ENCODE measurements at regions not wholly inside any gene's neighbourhood (a gene's known extent, or its start where the extent isn't known, plus 50 kb on each side); places are given as distances from the start of the nearest gene placed in this dataset.
"Not testable (repeated sequence)": the region's sequence is repeated elsewhere in the genome, so short reads cannot be mapped to it uniquely, and the experiment has no call there.

- no peak for DNase-seq
Measured at GRCh38 chr2:160584972-160585494, 91.4 kb upstream of the RBMS1 start.

DNA sequence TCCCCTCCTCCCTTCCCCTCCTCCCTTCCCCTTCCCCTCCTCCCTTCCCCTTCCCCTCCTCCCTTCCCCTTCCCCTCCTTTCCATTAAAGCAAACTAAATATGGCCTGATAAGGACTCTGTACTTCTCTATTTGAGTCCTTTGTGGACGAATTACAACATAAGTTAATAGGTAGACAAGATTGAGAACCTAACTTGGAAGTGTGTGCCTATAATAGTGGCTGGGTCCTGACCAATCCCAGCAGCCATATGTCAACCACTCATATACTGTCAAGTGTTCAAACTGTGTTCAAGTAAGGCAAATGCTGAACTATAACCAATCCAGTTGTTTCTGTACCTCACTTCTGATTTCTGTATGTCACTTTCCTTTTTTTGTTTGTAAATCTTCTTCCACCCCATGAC lies 97.1 kb upstream of the RBMS1 start:
- DNase-seq = no peak

GRCh38 chr2:160592401-160592800 lies 98.8 kb upstream of the RBMS1 start:
- DNase-seq = no peak

GRCh38 chr2:160592993-160593392 lies 99.4 kb upstream of the RBMS1 start:
- DNase-seq = no peak

DNA sequence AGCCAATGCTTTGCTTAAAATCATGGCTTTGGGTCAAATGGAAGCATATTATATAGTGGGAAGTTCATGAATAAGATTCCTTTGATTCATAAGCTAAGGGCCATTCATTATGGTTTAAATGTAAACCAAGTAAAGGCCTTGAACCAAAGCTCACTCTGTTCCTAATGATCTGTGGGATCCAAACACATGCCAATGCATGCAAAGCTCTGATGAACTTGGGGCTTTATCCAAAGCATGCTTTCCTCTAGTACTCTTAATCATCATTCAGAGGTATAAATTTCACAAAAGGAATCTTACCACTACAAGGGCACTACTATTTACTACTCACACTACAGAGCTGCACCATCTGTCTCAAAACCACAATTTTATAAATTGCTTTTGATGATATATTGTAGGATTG lies 102.8 kb upstream of the RBMS1 start:
- DNase-seq = no peak

GRCh38 chr2:160600437-160600836 lies 106.8 kb upstream of the RBMS1 start:
- not testable (repeated sequence) for DNase-seq

GRCh38 chr2:160602073-160602472 lies 108.5 kb upstream of the RBMS1 start:
- no peak for DNase-seq

GRCh38 chr2:160603771-160604510 lies 110.3 kb upstream of the RBMS1 start:
- no peak for DNase-seq

DNA sequence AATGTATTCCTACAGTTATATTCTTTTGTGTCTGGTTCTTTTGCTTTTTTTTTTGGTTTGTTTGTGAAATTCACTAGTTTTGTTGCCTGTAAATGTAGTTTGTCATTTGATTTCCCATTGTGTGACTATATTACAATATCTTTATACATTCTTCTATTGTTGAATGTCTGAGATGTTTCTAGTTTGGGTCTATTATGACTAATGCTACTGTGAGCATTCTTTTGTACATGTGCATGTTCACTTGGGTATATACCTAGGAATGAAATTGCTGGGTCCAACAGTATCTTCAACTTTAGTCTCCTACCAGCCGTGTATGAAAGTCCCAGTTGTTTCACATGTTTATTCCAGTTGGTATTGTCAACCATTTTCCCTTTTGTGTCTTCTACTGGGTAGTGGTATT lies 112.7 kb upstream of the RBMS1 start:
- no peak for DNase-seq

GRCh38 chr2:160608599-160608998 lies 115.0 kb upstream of the RBMS1 start:
- DNase-seq = no peak

- DNase-seq = no peak
Measured at GRCh38 chr2:160609346-160609745, 115.7 kb upstream of the RBMS1 start.

DNA sequence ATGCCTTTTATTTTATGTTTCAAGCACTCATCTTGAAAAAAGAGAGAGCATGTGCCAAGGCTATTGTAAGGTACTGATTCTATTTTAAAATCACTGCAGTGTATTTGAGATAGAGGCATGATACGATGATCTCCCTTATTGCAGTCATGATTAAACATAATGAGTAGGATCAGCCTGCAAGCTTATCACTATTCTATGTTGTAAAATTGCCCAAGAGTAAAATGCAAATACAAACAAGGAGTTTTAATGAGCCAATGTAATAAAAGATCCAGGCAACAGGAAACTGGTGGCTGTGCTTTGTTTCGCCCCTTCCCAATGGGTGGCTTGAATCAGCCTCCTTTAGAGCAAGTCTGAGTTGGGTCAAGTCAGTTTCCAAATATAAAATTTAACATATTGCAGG lies 116.4 kb upstream of the RBMS1 start:
- no peak for DNase-seq

- no peak for DNase-seq
Measured at GRCh38 chr2:160612266-160612856, 118.8 kb upstream of the RBMS1 start.

DNA sequence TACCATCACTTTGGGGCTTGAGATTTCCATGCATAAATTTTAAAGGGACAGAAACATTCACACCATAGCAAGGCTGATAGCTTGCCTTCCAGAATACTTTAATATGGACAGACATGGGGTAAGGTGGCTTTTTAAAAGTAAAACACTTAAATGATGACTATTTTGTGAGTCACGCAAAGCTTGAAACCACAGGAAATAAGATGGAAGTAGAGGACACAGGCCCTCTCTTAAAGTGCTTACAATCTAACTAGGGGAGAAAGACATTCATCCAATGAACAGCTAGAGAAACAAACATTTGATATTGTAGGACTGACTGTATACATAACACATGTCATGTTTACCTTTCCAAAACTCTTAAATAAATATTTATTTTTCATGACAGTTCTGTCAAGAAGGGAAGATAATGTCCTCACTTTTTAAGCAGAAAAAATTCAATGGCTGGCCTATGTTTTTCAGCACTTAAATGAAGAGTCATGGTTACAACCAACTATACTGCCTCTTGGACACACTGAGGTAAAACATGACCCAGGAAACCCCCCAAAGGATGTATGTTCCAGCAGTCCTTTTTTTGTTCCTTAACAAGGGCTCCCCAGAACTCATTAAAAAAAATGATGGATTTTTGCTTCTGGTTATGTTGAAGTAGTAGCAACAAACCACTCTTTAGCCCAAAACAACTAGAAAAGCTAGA lies 120.0 kb upstream of the RBMS1 start:
- no peak for DNase-seq

DNA sequence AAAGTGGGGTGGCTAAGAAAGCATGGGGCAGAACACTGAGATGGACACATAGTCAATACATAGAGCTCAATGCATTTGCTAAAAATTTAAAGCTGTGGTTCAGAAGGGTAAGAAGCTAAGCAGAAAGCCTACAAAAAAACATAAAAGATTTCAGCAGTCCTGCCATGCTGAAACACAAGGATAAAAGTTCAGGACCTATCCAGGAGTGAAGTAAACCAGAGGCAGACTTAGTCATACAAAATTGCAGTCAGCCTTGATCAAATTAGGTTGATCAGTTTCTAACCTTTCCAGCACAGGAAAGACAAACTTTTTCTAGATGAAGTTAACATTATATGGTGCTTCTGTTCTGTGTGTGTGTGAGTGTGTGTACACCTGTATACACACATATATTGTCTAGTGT lies 120.8 kb upstream of the RBMS1 start:
- no peak for DNase-seq

DNA sequence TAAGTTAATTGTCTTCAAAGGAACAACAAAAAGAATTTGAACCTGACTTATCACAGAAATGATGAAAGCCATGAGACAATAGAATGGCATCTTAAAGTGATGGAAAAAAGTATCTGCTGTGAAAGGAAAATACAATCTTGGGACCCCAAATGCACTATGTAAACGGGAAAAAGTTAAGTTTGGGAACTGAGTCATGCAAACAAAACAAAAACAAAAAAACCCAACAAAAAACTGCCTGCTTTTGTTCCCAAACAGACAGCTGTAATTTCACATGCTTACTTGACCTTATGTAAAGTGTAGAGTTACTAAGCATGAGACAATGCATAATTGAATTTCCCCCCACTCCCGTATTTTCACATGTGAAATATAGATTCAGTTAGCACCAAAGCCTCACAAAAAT lies 122.1 kb upstream of the RBMS1 start:
- no peak for DNase-seq

GRCh38 chr2:160616149-160616548 lies 122.5 kb upstream of the RBMS1 start:
- DNase-seq = no peak

DNA sequence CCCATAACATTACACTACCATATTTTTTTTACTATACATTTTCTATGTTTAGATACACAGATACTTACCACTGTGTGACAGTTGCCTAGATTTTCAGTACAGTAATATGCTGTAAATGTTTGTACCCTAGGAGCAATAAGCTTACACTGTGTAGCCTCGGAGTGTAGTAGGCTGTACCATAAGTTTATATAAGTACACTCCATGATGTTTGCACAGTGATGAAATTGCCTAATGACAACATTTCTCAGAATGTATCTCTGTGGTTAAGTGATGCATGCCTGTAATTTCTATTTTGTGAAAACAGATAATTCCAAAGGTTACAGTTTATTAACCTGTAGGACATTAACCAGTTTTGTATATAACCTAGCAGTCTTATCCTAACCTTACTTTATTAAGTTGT lies 128.1 kb upstream of the RBMS1 start:
- DNase-seq = no peak

DNA sequence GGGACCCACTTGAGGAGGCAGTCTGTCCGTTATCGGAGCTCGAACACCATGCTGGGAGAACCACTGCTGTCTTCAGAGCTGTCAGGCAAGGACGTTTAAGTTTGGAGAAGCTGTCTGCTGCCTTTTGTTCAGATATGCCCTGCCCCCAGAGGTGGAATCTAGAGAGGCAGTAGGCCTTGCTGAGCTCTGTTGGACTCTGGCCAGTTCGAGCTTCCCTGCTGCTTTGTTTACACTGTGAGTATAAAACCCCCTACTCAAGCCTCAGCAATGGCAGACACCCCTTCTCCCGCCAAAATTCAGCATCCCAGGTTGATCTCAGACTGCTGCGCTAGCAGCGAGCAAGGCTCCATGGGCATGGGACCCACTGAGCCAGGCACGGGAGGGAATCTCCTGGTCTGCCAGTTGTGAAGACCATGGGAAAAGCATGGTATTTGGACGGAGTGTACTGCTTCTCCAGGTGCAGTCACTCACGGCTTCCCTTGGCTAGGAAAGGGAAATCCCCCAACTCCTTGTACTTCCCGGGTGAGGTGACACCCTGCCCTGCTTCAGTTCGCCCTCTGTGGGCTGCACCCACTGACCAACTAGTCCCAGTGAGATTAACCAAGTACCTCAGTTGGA lies 134.5 kb upstream of the RBMS1 start:
- not testable (repeated sequence) for DNase-seq

GRCh38 chr2:160628811-160629210 lies 135.2 kb upstream of the RBMS1 start:
- no peak for DNase-seq

DNA sequence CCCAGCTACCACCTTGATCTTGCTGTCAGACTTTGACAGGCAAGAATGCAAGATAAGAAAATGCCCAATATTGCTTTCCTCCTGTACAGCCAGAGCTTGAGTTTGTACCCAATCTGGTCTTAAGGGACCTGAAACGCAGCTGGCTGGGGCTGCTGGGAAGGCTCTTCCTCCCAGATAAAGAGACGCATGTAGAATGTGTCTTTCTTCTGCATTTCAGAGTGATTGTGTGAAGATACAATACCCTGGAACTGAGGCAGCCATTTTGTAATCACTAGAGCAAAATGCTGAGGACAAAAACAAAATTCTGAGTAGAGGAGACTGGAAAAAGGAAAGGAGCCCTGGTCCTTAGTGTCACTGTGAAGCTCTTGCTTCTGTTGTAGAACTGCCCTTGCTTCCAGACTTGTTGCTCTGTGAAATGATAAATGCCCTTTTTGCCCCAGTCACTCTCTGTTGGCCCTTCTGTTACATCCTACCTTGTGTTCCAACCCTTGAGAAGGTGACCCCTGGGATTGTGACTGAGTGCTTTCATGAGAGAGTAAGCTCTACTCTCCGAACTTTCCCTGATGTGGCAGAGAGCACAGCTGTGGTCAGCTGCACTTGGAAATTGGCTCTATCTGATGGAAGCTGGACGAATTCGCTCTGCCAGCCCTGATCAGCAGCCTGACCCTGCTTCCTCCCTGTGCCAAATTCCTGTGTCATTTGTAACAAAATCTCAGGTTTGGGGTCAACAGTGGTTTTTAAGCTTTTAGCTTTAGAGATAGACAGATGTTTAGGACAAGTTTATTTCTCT lies 137.4 kb upstream of the RBMS1 start:
- DNase-seq = no peak

DNA sequence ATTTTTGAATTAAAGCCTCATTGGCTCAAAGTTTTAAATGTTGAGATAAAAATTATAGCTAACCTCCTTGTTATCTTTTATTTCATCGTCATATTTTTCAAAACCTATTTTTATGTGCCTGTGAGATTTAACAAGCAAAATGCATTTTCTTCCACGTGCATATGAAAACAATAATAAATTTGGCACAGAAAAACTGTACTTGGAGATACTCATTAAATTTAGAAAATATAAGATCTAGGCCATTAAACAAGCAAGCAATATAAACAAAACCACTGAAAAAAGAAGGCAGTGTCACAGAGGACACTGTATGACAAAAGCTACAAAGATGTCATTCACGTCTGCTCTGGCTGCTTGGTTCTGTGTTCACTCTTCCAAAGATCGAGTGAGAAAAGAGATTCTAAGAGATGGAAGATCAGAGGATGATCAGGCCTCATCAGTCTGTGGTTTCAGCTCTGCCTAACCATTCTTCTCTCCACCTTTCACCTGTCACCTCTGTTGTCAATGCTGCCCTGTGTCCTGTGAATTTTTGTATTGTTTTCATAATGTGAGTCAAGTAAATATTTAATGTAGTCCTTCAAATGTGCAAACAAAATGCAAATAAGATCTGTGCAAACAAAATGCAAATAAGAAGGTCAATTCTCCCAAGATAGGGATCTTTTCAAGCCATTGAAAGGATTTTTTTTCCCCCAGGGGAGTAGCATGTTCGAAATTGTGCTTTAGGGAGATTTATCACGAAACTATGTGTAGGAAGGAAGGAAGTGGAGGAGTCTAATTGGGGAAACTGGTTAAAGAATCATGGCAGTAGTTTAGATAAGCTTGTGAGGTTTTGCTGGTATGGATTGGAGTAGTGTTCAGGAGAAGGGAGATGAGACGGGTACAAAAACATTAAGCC lies 138.7 kb upstream of the RBMS1 start:
- DNase-seq = no peak

Measured in AML-193 (cell line).